ENCODE measurements at regions not wholly inside any gene's neighbourhood (a gene's known extent, or its start where the extent isn't known, plus 50 kb on each side); places are given as distances from the start of the nearest gene placed in this dataset.
"Not testable (repeated sequence)": the region's sequence is repeated elsewhere in the genome, so short reads cannot be mapped to it uniquely, and the experiment has no call there.

GRCh38 chr3:107939691-107940442 lies 151.0 kb downstream of the CD47 start:
- DNase-seq: no peak

GRCh38 chr3:107938143-107938542 lies 152.7 kb downstream of the CD47 start:
- no peak for DNase-seq

- no peak for DNase-seq
Observed at GRCh38 chr3:107934808-107935207, 156.0 kb downstream of the CD47 start.

GRCh38 chr3:107933450-107933849 lies 157.4 kb downstream of the CD47 start:
- DNase-seq: no peak

- no peak for DNase-seq
Observed at GRCh38 chr3:107931326-107931725, 159.5 kb downstream of the CD47 start.

GRCh38 chr3:107929088-107929487 lies 161.7 kb downstream of the CD47 start:
- no peak for DNase-seq

GRCh38 chr3:107928084-107928445 lies 162.8 kb downstream of the CD47 start:
- DNase-seq: peak; percentile 1

GRCh38 chr3:107927361-107928083 lies 163.3 kb downstream of the CD47 start:
- peak; percentile 70 for DNase-seq

GRCh38 chr3:107925851-107926250 lies 165.0 kb downstream of the CD47 start:
- no peak for DNase-seq

- DNase-seq: no peak
Observed at GRCh38 chr3:107921038-107921437, 169.8 kb downstream of the CD47 start.

- DNase-seq: no peak
Observed at GRCh38 chr3:107920538-107920937, 170.3 kb downstream of the CD47 start.

GRCh38 chr3:107919239-107919638 lies 171.6 kb downstream of the CD47 start:
- peak; percentile 1 for DNase-seq

GRCh38 chr3:107916171-107916570 lies 174.7 kb downstream of the CD47 start:
- no peak for DNase-seq

- no peak for DNase-seq
Observed at GRCh38 chr3:107915706-107916105, 175.1 kb downstream of the CD47 start.

GRCh38 chr3:107913701-107914100 lies 177.1 kb downstream of the CD47 start:
- peak; percentile 94 for DNase-seq

- DNase-seq: no peak
Observed at GRCh38 chr3:107911337-107912000, 179.4 kb downstream of the CD47 start.

- peak; percentile 57 for DNase-seq
Observed at GRCh38 chr3:107910713-107911259, 180.0 kb downstream of the CD47 start.

- DNase-seq: not testable (repeated sequence)
Observed at GRCh38 chr3:107909583-107909982, 181.2 kb downstream of the CD47 start.

GRCh38 chr3:107907996-107908395 lies 182.8 kb downstream of the CD47 start:
- DNase-seq: no peak

- DNase-seq: no peak
Observed at GRCh38 chr3:107904536-107905066, 186.2 kb downstream of the CD47 start.

- DNase-seq: no peak
Observed at GRCh38 chr3:107899990-107900651, 190.7 kb downstream of the CD47 start.

- DNase-seq: peak; percentile 19
Observed at GRCh38 chr3:107897471-107898061, 193.3 kb downstream of the CD47 start.
